Activated CD8-positive, alpha-beta memory T cell treated with anti-CD3 and anti-CD28 coated beads, Interleukin-2, amount 10 ng/mL, durations not matched to agents 7 days and 5 days (primary cell): ENCODE measurements at regions not wholly inside any gene's neighbourhood (a gene's known extent, or its start where the extent isn't known, plus 50 kb on each side); places are given as distances from the start of the nearest gene placed in this dataset.

Experiments used
- ATAC-seq: fragments of 150-1000 bp; cut with Tn5 transposase; one replicate; pipeline ENCODE4 v1.10.0; 2021; ENCODE audit warnings: moderate library complexity
- CTCF ChIA-PET: fragments of 350-600 bp; sonication (Branson Sonifier 250); formaldehyde crosslinking; loops from one replicate; lab custom pipeline; 2021; ENCODE audit warnings: antibody characterized with exemption; lab: Charles Lee
- DNase-seq: peaks from one replicate; pipeline ENCODE4 v3.0.0-alpha.2; 2020
- H3K27ac Mint-ChIP-seq: one replicate; pipeline ENCODE4 v1.8.0; 2021; ENCODE audit warnings: mild to moderate bottlenecking, mixed read lengths
- H3K27me3 Mint-ChIP-seq: one replicate; pipeline ENCODE4 v1.8.0; 2021; ENCODE audit warnings: mixed read lengths
- H3K36me3 Mint-ChIP-seq: one replicate; pipeline ENCODE4 v1.8.0; 2021; ENCODE audit warnings: mild to moderate bottlenecking, mixed read lengths
- H3K4me1 Mint-ChIP-seq: one replicate; pipeline ENCODE4 v1.8.0; 2021; ENCODE audit warnings: mixed read lengths
- H3K4me3 Mint-ChIP-seq: one replicate; pipeline ENCODE4 v1.8.0; 2021; ENCODE audit warnings: mild to moderate bottlenecking, moderate library complexity, mixed read lengths
- H3K9me3 Mint-ChIP-seq: one replicate; pipeline ENCODE4 v1.8.0; 2022; ENCODE audit warnings: low read depth, mixed read lengths

DNA sequence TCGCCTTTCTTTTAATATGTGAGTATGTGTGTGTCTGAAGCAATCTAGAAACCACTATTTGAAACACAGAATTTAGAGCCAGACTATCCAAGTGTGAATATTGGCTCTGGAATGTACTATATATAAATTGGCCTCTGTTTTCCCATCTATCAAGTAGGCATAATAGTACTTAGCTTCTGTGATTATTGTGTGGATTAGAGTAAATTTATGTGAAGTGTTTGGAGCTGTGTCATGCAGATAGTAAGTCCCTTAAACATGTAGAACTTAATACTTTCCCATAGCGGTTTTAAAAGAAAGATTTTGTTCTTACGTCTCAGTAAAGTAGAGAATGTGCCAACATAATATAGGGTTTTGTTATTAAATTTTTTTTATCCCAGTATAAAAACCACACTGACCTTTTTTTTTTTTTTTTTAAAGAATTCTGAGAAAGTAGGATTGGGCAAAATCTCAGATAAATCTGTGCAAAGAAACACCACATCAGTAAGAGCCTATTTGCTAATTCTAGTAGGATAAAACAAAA lies 432.3 kb downstream of the RFC3 start:
- Mint-ChIP-seq H3K36me3 (no peaks in the 10 kb centered on the region), H3K9me3 (peaks cover 5% of the 10 kb centered on the region), H3K27ac (no peak overlapping the region), H3K27me3 (no peaks in the 10 kb centered on the region), H3K4me3 (no peak overlapping the region), H3K4me1 (no peaks in the 10 kb centered on the region)
- ATAC-seq (no peak), DNase-seq (no peak)
- CTCF ChIA-PET = no interaction called here

GRCh38 chr13:34254366-34254765 lies 436.4 kb downstream of the RFC3 start:
- Mint-ChIP-seq H3K27ac (no peak overlapping the region), H3K9me3 (peaks cover 4% of the 10 kb centered on the region), H3K4me1 (no peaks in the 10 kb centered on the region), H3K36me3 (no peaks in the 10 kb centered on the region), H3K27me3 (no peaks in the 10 kb centered on the region), H3K4me3 (no peak overlapping the region)
- no peak for DNase-seq
- CTCF ChIA-PET = no interaction called here
- ATAC-seq = no peak

- no peaks in the 10 kb centered on the region for H3K36me3 Mint-ChIP-seq
- H3K9me3 Mint-ChIP-seq = peaks cover 10% of the 10 kb centered on the region
- ATAC-seq = no peak
- H3K4me3 Mint-ChIP-seq = no peak overlapping the region
- H3K27me3 Mint-ChIP-seq = no peaks in the 10 kb centered on the region
- no peak for DNase-seq
- H3K27ac Mint-ChIP-seq = no peak overlapping the region
- CTCF ChIA-PET = no interaction called here
- H3K4me1 Mint-ChIP-seq = no peaks in the 10 kb centered on the region
Observed at GRCh38 chr13:34255711-34256110, 437.8 kb downstream of the RFC3 start.

- no peak overlapping the region for H3K4me3 Mint-ChIP-seq
- H3K36me3 Mint-ChIP-seq = no peaks in the 10 kb centered on the region
- no peaks in the 10 kb centered on the region for H3K4me1 Mint-ChIP-seq
- DNase-seq (no peak), ATAC-seq (no peak)
- CTCF ChIA-PET = no interaction called here
- no peaks in the 10 kb centered on the region for H3K27me3 Mint-ChIP-seq
- no peak overlapping the region for H3K27ac Mint-ChIP-seq
- H3K9me3 Mint-ChIP-seq = peaks cover 10% of the 10 kb centered on the region
Observed at GRCh38 chr13:34256236-34256635, 438.3 kb downstream of the RFC3 start.

GRCh38 chr13:34257966-34258365 lies 440.0 kb downstream of the RFC3 start:
- peaks cover 12% of the 10 kb centered on the region for H3K9me3 Mint-ChIP-seq
- H3K27me3 Mint-ChIP-seq = no peaks in the 10 kb centered on the region
- H3K27ac Mint-ChIP-seq = no peak overlapping the region
- H3K4me1 Mint-ChIP-seq = no peaks in the 10 kb centered on the region
- CTCF ChIA-PET = no interaction called here
- H3K4me3 Mint-ChIP-seq = no peak overlapping the region
- DNase-seq = no peak
- no peaks in the 10 kb centered on the region for H3K36me3 Mint-ChIP-seq
- no peak for ATAC-seq

GRCh38 chr13:34258646-34259386 lies 440.9 kb downstream of the RFC3 start:
- Mint-ChIP-seq H3K36me3 (no peaks in the 10 kb centered on the region), H3K27ac (no peak overlapping the region), H3K27me3 (no peaks in the 10 kb centered on the region), H3K9me3 (peaks cover 12% of the 10 kb centered on the region), H3K4me1 (no peaks in the 10 kb centered on the region), H3K4me3 (no peak overlapping the region)
- ATAC-seq (no peak), DNase-seq (no peak)
- CTCF ChIA-PET = no interaction called here

DNA sequence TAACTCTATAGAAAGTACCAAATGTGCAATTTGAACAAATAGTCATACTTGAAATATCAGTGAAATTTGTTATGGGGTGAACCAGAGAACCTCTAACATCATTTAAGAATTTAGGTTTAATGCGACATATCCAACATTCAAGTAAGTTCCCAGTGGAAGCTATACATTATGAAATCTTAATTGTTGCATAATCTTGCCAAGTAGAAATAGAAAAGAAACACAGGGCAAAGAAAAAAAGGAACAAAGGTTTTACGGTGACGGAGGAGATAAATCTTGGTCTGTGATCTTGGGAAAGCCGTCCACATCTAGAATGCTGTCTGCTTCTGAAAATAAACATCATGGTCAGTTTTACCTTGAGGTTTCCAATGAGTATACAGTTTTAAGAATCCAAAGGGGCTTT lies 445.7 kb downstream of the RFC3 start:
- CTCF ChIA-PET = no interaction called here
- no peaks in the 10 kb centered on the region for H3K27me3 Mint-ChIP-seq
- no peaks in the 10 kb centered on the region for H3K4me1 Mint-ChIP-seq
- DNase-seq (no peak), ATAC-seq (no peak)
- no peak overlapping the region for H3K27ac Mint-ChIP-seq
- no peaks in the 10 kb centered on the region for H3K36me3 Mint-ChIP-seq
- H3K9me3 Mint-ChIP-seq = peaks cover 9% of the 10 kb centered on the region
- no peak overlapping the region for H3K4me3 Mint-ChIP-seq

DNA sequence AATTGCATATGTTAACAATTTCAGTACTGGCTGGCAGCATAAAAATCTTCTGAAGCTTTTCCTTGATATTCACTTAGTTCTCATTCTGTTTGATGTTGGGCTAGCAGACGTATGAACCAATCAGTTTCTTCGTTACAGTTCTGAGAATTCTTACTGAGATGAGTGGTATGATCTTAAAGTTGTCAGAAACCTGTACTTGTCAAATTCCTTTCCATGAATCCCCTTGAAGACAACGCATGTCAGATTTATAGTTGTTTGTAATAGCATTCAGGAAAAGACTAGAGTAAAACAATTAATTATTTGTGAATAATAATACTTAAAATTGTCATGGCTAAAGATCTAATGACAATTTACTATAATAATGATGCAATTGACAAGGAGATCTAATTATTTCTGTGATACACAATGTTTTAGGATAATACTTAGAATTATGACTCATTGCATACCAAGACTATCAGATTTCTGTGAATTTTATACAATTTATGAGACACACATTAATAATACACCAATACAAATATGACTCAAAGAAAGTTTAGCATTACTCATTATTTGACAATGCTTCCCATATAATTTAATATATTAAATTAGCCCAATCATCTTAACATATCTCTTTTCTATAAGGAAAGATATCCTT lies 447.2 kb downstream of the RFC3 start:
- DNase-seq (no peak), ATAC-seq (no peak)
- CTCF ChIA-PET = no interaction called here
- no peaks in the 10 kb centered on the region for H3K27me3 Mint-ChIP-seq
- H3K27ac Mint-ChIP-seq = no peak overlapping the region
- no peaks in the 10 kb centered on the region for H3K36me3 Mint-ChIP-seq
- H3K9me3 Mint-ChIP-seq = peaks cover 2% of the 10 kb centered on the region
- no peak overlapping the region for H3K4me3 Mint-ChIP-seq
- no peaks in the 10 kb centered on the region for H3K4me1 Mint-ChIP-seq

DNA sequence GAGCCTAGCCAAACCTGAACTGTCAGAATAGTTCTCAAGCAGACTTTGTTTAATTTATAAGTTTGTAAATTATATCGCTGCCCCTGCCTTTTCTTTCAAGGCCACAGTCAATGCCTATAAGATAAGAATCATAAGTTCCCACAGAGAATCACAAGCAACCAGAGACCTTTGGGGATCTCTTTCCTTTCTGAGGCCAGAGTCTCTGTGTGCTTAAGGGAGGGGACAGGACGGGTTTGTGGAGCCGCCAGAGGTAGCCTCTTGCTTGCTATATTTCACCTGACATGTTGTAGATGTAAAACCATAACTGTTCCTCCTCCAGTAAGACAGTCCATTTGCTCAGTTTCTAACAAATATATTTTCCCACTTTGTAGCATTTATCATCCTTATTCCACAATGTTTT lies 458.8 kb downstream of the RFC3 start:
- no peak overlapping the region for H3K27ac Mint-ChIP-seq
- no peak overlapping the region for H3K4me3 Mint-ChIP-seq
- ATAC-seq (no peak), DNase-seq (no peak)
- no peaks in the 10 kb centered on the region for H3K4me1 Mint-ChIP-seq
- H3K27me3 Mint-ChIP-seq = no peaks in the 10 kb centered on the region
- H3K36me3 Mint-ChIP-seq = no peaks in the 10 kb centered on the region
- CTCF ChIA-PET = no interaction called here
- peaks cover 4% of the 10 kb centered on the region for H3K9me3 Mint-ChIP-seq

- Mint-ChIP-seq H3K27me3 (no peaks in the 10 kb centered on the region), H3K36me3 (no peaks in the 10 kb centered on the region), H3K4me3 (no peak overlapping the region), H3K4me1 (no peaks in the 10 kb centered on the region), H3K9me3 (peaks cover 4% of the 10 kb centered on the region), H3K27ac (no peak overlapping the region)
- CTCF ChIA-PET = no interaction called here
- DNase-seq = no peak
- ATAC-seq = no peak
Observed at GRCh38 chr13:34277936-34278335, 460.0 kb downstream of the RFC3 start.

- DNase-seq (no peak), ATAC-seq (no peak)
- no peak overlapping the region for H3K4me3 Mint-ChIP-seq
- H3K27ac Mint-ChIP-seq = no peak overlapping the region
- peaks cover 4% of the 10 kb centered on the region for H3K9me3 Mint-ChIP-seq
- H3K36me3 Mint-ChIP-seq = no peaks in the 10 kb centered on the region
- H3K4me1 Mint-ChIP-seq = no peaks in the 10 kb centered on the region
- CTCF ChIA-PET = no interaction called here
- no peaks in the 10 kb centered on the region for H3K27me3 Mint-ChIP-seq
Observed at GRCh38 chr13:34278780-34279179, 460.8 kb downstream of the RFC3 start.

DNA sequence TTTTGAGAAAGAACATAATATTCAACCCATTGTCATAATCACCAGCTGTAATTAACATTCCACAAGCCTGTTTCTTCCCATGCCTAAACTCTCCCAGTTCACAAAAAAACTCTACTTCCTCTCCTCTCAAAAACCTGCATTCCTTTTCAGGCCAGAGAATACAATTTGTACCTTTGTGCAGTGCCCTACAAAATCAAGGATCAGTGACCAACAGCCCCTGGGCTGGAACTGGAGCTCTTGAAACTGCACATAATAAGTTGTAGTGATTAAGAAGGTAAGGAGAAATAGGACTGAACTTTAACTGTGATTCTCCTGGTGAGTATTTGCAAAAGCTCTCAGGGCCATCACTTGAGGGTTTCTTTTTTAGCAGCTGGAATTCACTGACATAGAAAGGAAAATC lies 472.7 kb downstream of the RFC3 start:
- no peak overlapping the region for H3K4me3 Mint-ChIP-seq
- no peak for ATAC-seq
- no peak for DNase-seq
- no peaks in the 10 kb centered on the region for H3K9me3 Mint-ChIP-seq
- no peak overlapping the region for H3K27ac Mint-ChIP-seq
- no peaks in the 10 kb centered on the region for H3K36me3 Mint-ChIP-seq
- CTCF ChIA-PET = no interaction called here
- no peaks in the 10 kb centered on the region for H3K27me3 Mint-ChIP-seq
- H3K4me1 Mint-ChIP-seq = no peaks in the 10 kb centered on the region

- Mint-ChIP-seq H3K4me1 (no peaks in the 10 kb centered on the region), H3K9me3 (no peaks in the 10 kb centered on the region), H3K27ac (no peak overlapping the region), H3K4me3 (no peak overlapping the region), H3K27me3 (no peaks in the 10 kb centered on the region), H3K36me3 (no peaks in the 10 kb centered on the region)
- ATAC-seq (no peak), DNase-seq (no peak)
- CTCF ChIA-PET = no interaction called here
Observed at GRCh38 chr13:34294483-34295129, 476.7 kb downstream of the RFC3 start.

DNA sequence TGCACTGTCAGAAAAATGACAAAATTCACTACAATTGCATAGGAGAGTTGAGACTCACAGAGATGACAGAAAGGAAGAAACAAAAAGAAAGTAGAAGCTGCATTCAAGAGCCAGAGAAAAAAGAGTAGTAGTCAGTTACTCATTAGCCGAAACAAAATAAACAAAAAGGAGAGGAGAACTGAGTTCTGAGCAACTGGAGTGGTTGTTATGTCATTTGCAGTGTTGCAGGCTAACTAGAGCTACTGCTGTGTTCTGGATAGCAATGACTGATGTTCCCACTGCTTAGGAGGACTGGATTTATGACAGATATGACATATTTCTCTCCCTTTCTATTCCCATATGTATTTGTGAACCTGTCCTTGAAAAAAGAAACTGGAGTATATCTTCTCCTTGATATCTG lies 482.6 kb downstream of the RFC3 start:
- H3K9me3 Mint-ChIP-seq = peaks cover 2% of the 10 kb centered on the region
- no peaks in the 10 kb centered on the region for H3K4me1 Mint-ChIP-seq
- ATAC-seq (no peak), DNase-seq (no peak)
- H3K27me3 Mint-ChIP-seq = no peaks in the 10 kb centered on the region
- CTCF ChIA-PET = no interaction called here
- no peak overlapping the region for H3K27ac Mint-ChIP-seq
- no peaks in the 10 kb centered on the region for H3K36me3 Mint-ChIP-seq
- H3K4me3 Mint-ChIP-seq = no peak overlapping the region
